Ectodermal cell (in vitro differentiated cells): ENCODE measurements at regions not wholly inside any gene's neighbourhood (a gene's known extent, or its start where the extent isn't known, plus 50 kb on each side); places are given as distances from the start of the nearest gene placed in this dataset.

Source experiments
- H3K27ac ChIP-seq: 2 replicates; pipeline ENCODE4 v1.7.0; 2013; ENCODE audit warnings: mild to moderate bottlenecking, low read depth, low read length; ENCODE audit not compliant: insufficient read depth, poor library complexity, severe bottlenecking
- H3K27me3 ChIP-seq: 2 replicates; pipeline ENCODE4 v1.7.0; 2013; ENCODE audit warnings: mild to moderate bottlenecking, low read length; ENCODE audit not compliant: insufficient read depth, control insufficient read depth, poor library complexity, severe bottlenecking
- H3K36me3 ChIP-seq: one replicate; pipeline ENCODE4 v1.7.0; 2013; ENCODE audit warnings: low read length; ENCODE audit not compliant: control insufficient read depth, insufficient read depth
- H3K4me1 ChIP-seq: one replicate; pipeline ENCODE4 v1.7.0; 2013; ENCODE audit warnings: low read length; ENCODE audit not compliant: control insufficient read depth, insufficient read depth
- H3K4me3 ChIP-seq: 2 replicates; pipeline ENCODE4 v1.7.0; 2013; ENCODE audit warnings: low read depth, low read length, control low read depth; ENCODE audit not compliant: insufficient read depth
- H3K9me3 ChIP-seq: 2 replicates; pipeline ENCODE4 v1.7.0; 2013; ENCODE audit warnings: mild to moderate bottlenecking, low read length, moderate library complexity; ENCODE audit not compliant: control insufficient read depth
- WGBS, 2 experiments: methylation state at CpG; one replicate each; pipeline ENCODE4 v1.1.7; 2013; ENCODE audit warnings: missing lambda C conversion rate in 2 of 2; 5-methylcytosine and 5-hydroxymethylcytosine counted together

- no peaks in the 10 kb centered on the region for H3K9me3 ChIP-seq
- H3K36me3 ChIP-seq: no peaks in the 10 kb centered on the region
- peaks cover 9% of the 10 kb centered on the region for H3K27me3 ChIP-seq
- 92 to 94% methylated on average over 10 of the region's 10 CpGs for WGBS, 2 experiments
- peaks cover under 1% of the 10 kb centered on the region for H3K4me1 ChIP-seq
- H3K4me3 ChIP-seq: no peak overlapping the region
- no peak overlapping the region for H3K27ac ChIP-seq
Observed at GRCh38 chr14:101328412-101329028, 232.8 kb upstream of the DIO3 start.

- Histone ChIP-seq H3K27ac (no peak overlapping the region), H3K36me3 (no peaks in the 10 kb centered on the region), H3K9me3 (no peaks in the 10 kb centered on the region), H3K27me3 (peaks cover 11% of the 10 kb centered on the region), H3K4me1 (peaks cover 20% of the 10 kb centered on the region), H3K4me3 (no peak overlapping the region)
- 88 to 90% methylated on average over 20 to 21 of the region's 22 CpGs for WGBS, 2 experiments
Observed at GRCh38 chr14:101330416-101331140, 230.7 kb upstream of the DIO3 start.

- Histone ChIP-seq H3K27me3 (peaks cover 11% of the 10 kb centered on the region), H3K9me3 (no peaks in the 10 kb centered on the region), H3K4me3 (no peak overlapping the region), H3K4me1 (peaks cover 25% of the 10 kb centered on the region), H3K27ac (no peak overlapping the region), H3K36me3 (no peaks in the 10 kb centered on the region)
- WGBS, 2 experiments: 91% methylated on average over 10 of the region's 10 CpGs
Observed at GRCh38 chr14:101331141-101331525, 230.2 kb upstream of the DIO3 start.

- 94 to 96% methylated on average over 6 of the region's 6 CpGs for WGBS, 2 experiments
- Histone ChIP-seq H3K27ac (no peak overlapping the region), H3K4me1 (peaks cover 30% of the 10 kb centered on the region), H3K36me3 (no peaks in the 10 kb centered on the region), H3K9me3 (no peaks in the 10 kb centered on the region), H3K4me3 (no peak overlapping the region), H3K27me3 (peaks cover 11% of the 10 kb centered on the region)
Observed at GRCh38 chr14:101331661-101332169, 229.6 kb upstream of the DIO3 start.

- Histone ChIP-seq H3K36me3 (no peaks in the 10 kb centered on the region), H3K4me3 (no peak overlapping the region), H3K9me3 (no peaks in the 10 kb centered on the region), H3K27ac (no peak overlapping the region), H3K27me3 (peaks cover 11% of the 10 kb centered on the region), H3K4me1 (peaks cover 30% of the 10 kb centered on the region)
- 92 to 95% methylated on average over 8 of the region's 8 CpGs for WGBS, 2 experiments
Observed at GRCh38 chr14:101332281-101332680, 229.0 kb upstream of the DIO3 start.

GRCh38 chr14:101333335-101334280 lies 227.7 kb upstream of the DIO3 start:
- Histone ChIP-seq H3K27ac (peak overlapping the region; percentile 5), H3K4me3 (no peak overlapping the region)
- WGBS, 2 experiments: 87 to 89% methylated on average over 20 of the region's 20 CpGs

GRCh38 chr14:101334656-101335055 lies 226.6 kb upstream of the DIO3 start:
- Histone ChIP-seq H3K27ac (peak overlapping the region; percentile 6), H3K27me3 (peaks cover 11% of the 10 kb centered on the region), H3K36me3 (no peaks in the 10 kb centered on the region), H3K4me1 (peaks cover 35% of the 10 kb centered on the region), H3K9me3 (no peaks in the 10 kb centered on the region), H3K4me3 (no peak overlapping the region)
- 30 to 33% methylated on average over 9 of the region's 9 CpGs for WGBS, 2 experiments

More at GRCh38 chr14:101333335-101334280, 227.7 kb upstream of the DIO3 start:
- peaks cover 30% of the 10 kb centered on the region for H3K4me1 ChIP-seq
- no peaks in the 10 kb centered on the region for H3K9me3 ChIP-seq
- H3K27me3 ChIP-seq: peaks cover 11% of the 10 kb centered on the region
- H3K36me3 ChIP-seq: no peaks in the 10 kb centered on the region

GRCh38 chr14:101335061-101335661 lies 226.1 kb upstream of the DIO3 start:
- Histone ChIP-seq H3K9me3 (no peaks in the 10 kb centered on the region), H3K36me3 (no peaks in the 10 kb centered on the region), H3K4me1 (peaks cover 36% of the 10 kb centered on the region), H3K4me3 (no peak overlapping the region), H3K27ac (peak overlapping the region; percentile 30), H3K27me3 (peaks cover 11% of the 10 kb centered on the region)
- 83 to 87% methylated on average over 13 of the region's 13 CpGs for whole genome bisulfite sequencing, 2 experiments

GRCh38 chr14:101336183-101336582 lies 225.1 kb upstream of the DIO3 start:
- peaks cover 11% of the 10 kb centered on the region for H3K27me3 ChIP-seq
- no peaks in the 10 kb centered on the region for H3K36me3 ChIP-seq
- H3K9me3 ChIP-seq: no peaks in the 10 kb centered on the region
- no peak overlapping the region for H3K4me3 ChIP-seq
- H3K27ac ChIP-seq: no peak overlapping the region
- peaks cover 36% of the 10 kb centered on the region for H3K4me1 ChIP-seq
